ENCODE measurements at regions not wholly inside any gene's neighbourhood (a gene's known extent, or its start where the extent isn't known, plus 50 kb on each side); places are given as distances from the start of the nearest gene placed in this dataset.
A peak's percentile ranks its signal among the peaks of the same experiment; 100 is the strongest.

GRCh38 chr7:10120936-10121335 lies 852.7 kb upstream of the PHF14 start:
- ATAC-seq: no peak
- 93 to 97% methylated on average over 2 of the region's 2 CpGs for WGBS, 2 donors (ENCODE audit: low coverage in 1 of 2)
- H3K27ac ChIP-seq: no peak overlapping the region
- H3K9me3 ChIP-seq: no peaks in the 10 kb centered on the region
- H3K27me3 ChIP-seq: no peaks in the 10 kb centered on the region
- no peaks in the 10 kb centered on the region for H3K36me3 ChIP-seq
- no peak overlapping the region for H3K4me3 ChIP-seq
- peaks cover 0 to 15% (median 0%) of the 10 kb centered on the region in 3 donors for H3K4me1 ChIP-seq
- no peak for TF ChIP-seq CTCF (IDR thresholded peaks at IDR 0.05)
- TF ChIP-seq EP300 (IDR thresholded peaks at IDR 0.05): no peak
- no peak for TF ChIP-seq POLR2AphosphoS5 (IDR thresholded peaks at IDR 0.05)
- TF ChIP-seq POLR2A (IDR thresholded peaks at IDR 0.05): no peak

- no peak overlapping the region for H3K4me3 ChIP-seq
These were observed 852.0 kb upstream of the PHF14 start for GRCh38 chr7:10121631-10122030.

GRCh38 chr7:10122551-10123100 lies 851.0 kb upstream of the PHF14 start:
- WGBS, 2 donors (ENCODE audit: low coverage in 1 of 2): 10 to 20% methylated on average over 2 of the region's 4 CpGs
- Histone ChIP-seq H3K36me3 (no peaks in the 10 kb centered on the region), H3K27ac (no peak overlapping the region), H3K27me3 (no peaks in the 10 kb centered on the region), H3K4me3 (no peak overlapping the region), H3K4me1 (peaks cover 0 to 15% (median 0%) of the 10 kb centered on the region in 3 donors), H3K9me3 (no peaks in the 10 kb centered on the region)
- peak; percentile 19 for ATAC-seq
- no peak for TF ChIP-seq CTCF (IDR thresholded peaks at IDR 0.05)
- TF ChIP-seq EP300 (IDR thresholded peaks at IDR 0.05): no peak
- no peak for TF ChIP-seq POLR2AphosphoS5 (IDR thresholded peaks at IDR 0.05)
- no peak for TF ChIP-seq POLR2A (IDR thresholded peaks at IDR 0.05)

More at GRCh38 chr7:10121631-10122030, 852.0 kb upstream of the PHF14 start:
- Histone ChIP-seq H3K9me3 (no peaks in the 10 kb centered on the region), H3K27me3 (no peaks in the 10 kb centered on the region), H3K27ac (no peak overlapping the region), H3K4me1 (peaks cover 0 to 15% (median 0%) of the 10 kb centered on the region in 3 donors), H3K36me3 (no peaks in the 10 kb centered on the region)
- WGBS, 2 donors (ENCODE audit: low coverage in 1 of 2): 30 to 77% methylated on average over 2 of the region's 2 CpGs
- TF ChIP-seq POLR2AphosphoS5 (IDR thresholded peaks at IDR 0.05) (no peak), POLR2A (IDR thresholded peaks at IDR 0.05) (no peak), CTCF (IDR thresholded peaks at IDR 0.05) (no peak), EP300 (IDR thresholded peaks at IDR 0.05) (no peak)
- no peak for ATAC-seq

- no peaks in the 10 kb centered on the region for H3K4me1 ChIP-seq
- WGBS, 2 donors (ENCODE audit: low coverage in 1 of 2): 56 to 68% methylated on average over 1 of the region's 1 CpG
- no peak overlapping the region for H3K4me3 ChIP-seq
- TF ChIP-seq POLR2A (IDR thresholded peaks at IDR 0.05) (no peak), POLR2AphosphoS5 (IDR thresholded peaks at IDR 0.05) (no peak), CTCF (IDR thresholded peaks at IDR 0.05) (no peak), EP300 (IDR thresholded peaks at IDR 0.05) (no peak)
- no peaks in the 10 kb centered on the region for H3K27me3 ChIP-seq
- no peak for ATAC-seq
- no peaks in the 10 kb centered on the region for H3K9me3 ChIP-seq
- no peak overlapping the region for H3K27ac ChIP-seq
- no peaks in the 10 kb centered on the region for H3K36me3 ChIP-seq
These were observed 844.9 kb upstream of the PHF14 start for GRCh38 chr7:10128748-10129147.

GRCh38 chr7:10138087-10138854 lies 835.4 kb upstream of the PHF14 start:
- no peak for ATAC-seq
- Histone ChIP-seq H3K4me1 (no peaks in the 10 kb centered on the region), H3K9me3 (no peaks in the 10 kb centered on the region), H3K27me3 (no peaks in the 10 kb centered on the region), H3K4me3 (no peak overlapping the region), H3K36me3 (no peaks in the 10 kb centered on the region), H3K27ac (no peak overlapping the region)
- TF ChIP-seq POLR2AphosphoS5 (IDR thresholded peaks at IDR 0.05) (no peak), EP300 (IDR thresholded peaks at IDR 0.05) (no peak), CTCF (IDR thresholded peaks at IDR 0.05) (no peak), POLR2A (IDR thresholded peaks at IDR 0.05) (no peak)
- WGBS, 2 donors (ENCODE audit: low coverage in 1 of 2): 69 to 81% methylated on average over 5 of the region's 5 CpGs
